Activated gamma-delta T cell treated with anti-CD3 and anti-CD28 coated beads, Interleukin-2, amount 50 U/mL, for 16 hours (primary cell): ENCODE measurements at regions not wholly inside any gene's neighbourhood (a gene's known extent, or its start where the extent isn't known, plus 50 kb on each side); places are given as distances from the start of the nearest gene placed in this dataset.
"Not testable (repeated sequence)": the region's sequence is repeated elsewhere in the genome, so short reads cannot be mapped to it uniquely, and the experiment has no call there.

Source experiments
- DNase-seq: peaks from one replicate; pipeline ENCODE4 v3.0.0-alpha.2; 2020; ENCODE audit warnings: low read depth

DNA sequence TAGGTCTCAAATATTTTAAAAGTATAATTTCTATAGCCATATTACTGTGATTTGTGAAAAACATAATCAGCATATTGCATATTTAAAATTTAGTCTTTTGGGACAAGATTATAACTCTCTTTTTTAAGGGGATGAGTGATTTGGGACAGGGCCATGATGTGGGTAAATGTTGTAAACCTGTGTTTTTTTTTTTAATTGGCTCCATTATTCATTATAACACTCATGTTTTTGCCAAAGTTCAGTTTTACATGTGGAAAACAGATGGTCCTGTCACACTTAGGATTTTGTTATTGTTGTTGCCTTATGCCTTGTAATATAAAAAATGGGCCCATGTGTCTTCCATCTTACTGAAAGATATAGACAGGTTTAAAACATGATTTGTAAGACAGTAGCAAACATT is 1413.5 kb upstream of the RAG2 start:
- no peak for DNase-seq

DNA sequence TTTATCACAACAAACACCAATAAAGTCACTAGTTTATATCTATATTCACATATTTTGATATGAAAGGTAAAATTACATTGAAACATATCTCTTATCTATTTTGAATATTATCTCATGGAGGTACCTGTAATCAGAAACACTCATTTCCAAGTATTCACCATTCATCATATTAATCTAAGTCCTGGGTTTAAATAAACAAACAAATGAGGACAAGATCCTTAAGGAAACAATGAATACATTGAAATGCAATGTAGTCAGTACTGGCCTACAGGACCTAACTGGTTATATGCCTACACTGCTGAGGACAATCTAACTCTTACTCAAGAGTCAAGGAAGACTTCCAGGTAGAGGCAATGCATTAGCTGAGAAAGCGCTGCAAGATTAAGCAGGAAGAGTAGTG is 1411.9 kb upstream of the RAG2 start:
- no peak for DNase-seq

DNA sequence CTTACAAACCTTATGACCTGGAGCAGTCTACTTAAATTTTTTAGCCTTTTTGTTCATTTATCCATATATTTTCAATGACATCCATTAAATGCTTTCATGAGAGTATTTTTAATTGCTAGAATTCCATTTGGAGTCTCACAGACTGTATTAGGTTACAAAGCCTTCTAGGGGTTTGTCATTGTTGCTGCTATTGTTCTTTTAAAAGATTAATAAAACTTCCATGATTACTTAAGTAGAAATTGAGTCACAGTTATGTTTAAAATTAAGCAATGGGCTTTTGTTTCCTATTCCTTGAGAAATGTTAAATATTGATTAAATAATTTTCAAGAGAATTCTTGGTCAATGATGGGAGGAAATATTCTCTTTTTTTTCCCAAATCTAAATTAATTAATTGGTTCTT is 1408.4 kb upstream of the RAG2 start:
- DNase-seq, result no peak

DNA sequence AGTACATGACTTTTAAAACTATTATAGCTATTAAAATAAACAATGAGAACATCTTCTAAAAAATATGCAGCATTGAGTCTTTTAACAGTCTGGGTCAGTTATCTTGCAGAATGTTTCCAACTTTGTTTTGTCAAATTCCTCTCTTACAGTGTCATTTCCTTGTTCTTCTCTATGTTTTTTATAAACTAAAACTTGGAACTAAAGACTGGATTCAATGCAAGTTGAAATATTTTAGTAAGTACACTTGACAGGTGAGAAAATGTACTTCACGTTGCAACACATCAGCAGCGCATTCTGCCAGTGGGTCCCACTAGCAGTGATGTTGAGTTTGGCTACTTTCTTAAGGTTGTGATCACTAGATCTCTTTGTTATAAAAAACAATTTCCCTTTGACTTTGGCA is 1407.6 kb upstream of the RAG2 start:
- no peak for DNase-seq

DNA sequence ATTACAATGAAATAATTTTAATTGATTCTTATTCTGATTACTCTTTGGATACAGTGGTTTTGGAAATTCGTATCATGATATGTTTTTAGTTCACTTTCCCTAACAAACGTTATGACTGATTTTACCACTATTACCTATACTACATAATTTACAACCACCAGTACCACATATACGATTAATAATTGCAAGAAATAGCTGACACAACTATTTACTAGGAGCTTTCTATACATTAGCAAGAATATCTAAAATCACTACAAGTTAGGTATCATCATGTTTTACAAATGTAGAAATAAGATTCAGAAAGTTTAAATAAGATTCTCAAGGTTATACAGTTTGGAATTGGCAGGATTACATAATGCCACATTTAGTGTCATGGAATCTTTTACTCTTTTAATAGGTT is 1401.1 kb upstream of the RAG2 start:
- no peak for DNase-seq

DNA sequence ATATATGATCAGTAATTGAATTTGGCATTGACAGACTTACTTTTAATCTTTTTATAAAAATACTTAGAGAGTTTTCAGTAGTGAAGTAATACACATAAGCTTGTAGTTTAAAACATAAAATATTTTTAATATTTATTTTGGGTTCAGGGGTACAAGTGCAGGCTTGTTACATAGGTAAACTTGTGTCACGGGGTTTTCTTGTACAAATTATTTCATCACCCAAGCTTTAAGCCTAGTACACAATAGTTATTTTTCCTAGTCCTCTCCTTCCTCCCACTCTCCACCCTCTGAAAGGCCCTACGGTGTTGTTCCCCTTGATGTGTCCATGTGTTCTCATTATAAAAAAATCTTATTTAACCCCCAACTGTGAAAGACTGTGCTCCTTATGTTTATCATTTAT is 1397.8 kb upstream of the RAG2 start:
- no peak for DNase-seq

DNA sequence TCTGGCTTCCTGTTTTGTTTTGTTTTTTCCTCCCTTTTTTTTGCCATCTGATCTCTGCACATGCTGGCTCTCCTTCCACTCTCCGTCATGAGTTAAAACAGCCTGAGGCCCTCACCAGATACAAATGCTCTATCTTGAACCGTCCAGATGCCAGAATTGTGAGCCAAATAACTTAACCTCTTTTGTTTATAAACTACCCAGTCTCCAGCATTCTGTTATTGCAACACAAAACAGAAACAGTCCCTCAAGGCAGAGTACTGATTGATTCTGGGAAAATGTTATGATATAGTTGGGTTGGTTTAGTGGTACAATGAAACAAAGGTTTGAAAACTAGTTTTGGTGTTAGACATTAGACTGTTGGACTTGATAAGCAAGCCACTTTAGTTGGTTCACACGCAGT is 1390.0 kb upstream of the RAG2 start:
- no peak for DNase-seq

DNA sequence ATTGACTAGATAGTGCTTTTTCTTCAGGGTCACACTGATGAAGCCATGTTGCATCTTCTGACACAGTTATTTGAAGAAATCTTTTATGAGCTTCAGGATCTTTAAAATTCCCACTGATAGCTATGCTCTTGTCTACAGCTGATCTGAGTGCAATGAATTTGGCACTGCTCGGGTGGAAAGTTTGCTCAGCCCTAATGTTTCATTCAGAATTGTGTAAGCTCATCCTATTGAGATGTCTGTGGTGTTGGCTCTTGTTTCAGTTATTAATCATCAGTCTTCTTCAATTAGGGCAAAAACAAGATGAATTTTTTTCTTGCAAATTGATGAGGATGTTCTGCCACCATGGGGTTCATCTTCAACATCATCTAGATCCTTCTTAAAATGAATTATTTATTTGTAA is 1387.0 kb upstream of the RAG2 start:
- no peak for DNase-seq

DNA sequence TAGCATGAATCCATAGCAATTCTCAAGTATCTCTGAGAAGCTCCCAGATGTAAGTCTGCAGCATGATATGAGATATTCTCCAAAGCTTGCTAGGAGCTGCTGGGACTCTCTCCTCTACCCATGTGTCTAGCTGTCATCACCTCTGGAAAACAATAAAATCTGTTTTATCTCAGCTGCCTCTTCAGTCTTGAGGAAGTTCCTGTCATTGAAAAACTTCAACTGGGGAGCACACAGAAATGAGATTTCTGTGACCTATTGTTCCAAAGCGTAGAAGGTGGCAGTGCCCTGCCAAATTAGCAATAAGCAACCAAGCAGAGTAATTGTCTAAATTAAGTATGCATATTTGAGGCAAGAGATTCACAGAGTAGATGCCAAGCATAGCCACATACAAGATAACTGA is 1380.6 kb upstream of the RAG2 start:
- DNase-seq, result no peak

DNA sequence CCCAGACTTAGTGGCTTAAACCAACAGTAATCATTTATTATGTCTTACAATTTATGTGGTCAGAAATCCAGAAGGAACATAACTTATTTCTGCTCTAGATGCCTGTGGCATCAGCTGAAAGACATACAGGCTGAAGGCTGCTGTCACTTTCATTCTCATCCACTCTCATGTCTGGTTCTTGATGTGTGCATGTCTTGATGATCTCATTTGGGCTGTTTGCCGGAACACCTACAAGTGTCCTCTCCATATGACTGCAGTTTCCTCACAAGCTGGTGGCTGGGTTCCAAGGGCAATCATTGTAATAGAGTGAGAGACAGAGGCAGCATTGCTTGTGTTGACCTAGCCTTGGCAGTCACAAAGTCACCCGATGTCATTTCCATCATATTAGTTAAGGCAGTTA is 1375.9 kb upstream of the RAG2 start:
- no peak for DNase-seq

DNA sequence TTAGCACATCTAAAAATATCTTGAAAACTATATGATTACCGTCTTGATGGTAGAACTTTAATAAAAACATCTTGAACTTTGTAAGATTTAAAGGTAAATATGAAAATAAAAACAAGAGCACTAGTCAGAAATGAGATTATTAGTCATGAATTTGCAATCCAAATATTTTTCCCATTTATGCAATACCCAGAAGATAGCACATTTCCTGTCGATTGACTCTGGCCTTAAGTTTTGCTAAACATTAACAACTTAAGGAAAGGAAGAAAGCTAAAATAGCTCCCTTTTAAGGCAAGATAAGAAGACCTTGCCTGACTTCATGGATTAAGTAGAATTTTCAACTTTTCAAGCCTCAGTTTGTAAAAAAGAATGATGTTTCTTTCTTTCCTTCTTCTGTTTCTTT is 1374.7 kb upstream of the RAG2 start:
- no peak for DNase-seq

DNA sequence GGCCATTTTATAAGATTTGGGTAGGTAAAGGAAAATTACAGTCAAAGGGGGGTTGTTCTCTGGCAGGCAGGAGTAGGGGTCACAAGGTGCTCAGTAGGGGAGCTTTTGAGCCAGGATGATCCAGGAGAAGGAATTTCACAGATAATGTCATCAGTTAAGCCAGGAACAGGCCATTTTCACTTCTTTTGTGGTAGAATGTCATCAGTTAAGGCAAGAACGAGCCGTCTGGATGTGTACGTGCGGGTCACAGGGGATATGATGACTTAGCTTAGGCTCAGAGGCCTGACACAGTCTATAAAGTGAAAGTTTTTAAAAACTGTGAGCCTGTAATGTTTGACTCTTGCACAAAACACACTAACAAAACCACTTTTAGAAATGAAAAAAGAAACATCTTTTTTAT is 1371.3 kb upstream of the RAG2 start:
- not testable (repeated sequence) for DNase-seq

DNA sequence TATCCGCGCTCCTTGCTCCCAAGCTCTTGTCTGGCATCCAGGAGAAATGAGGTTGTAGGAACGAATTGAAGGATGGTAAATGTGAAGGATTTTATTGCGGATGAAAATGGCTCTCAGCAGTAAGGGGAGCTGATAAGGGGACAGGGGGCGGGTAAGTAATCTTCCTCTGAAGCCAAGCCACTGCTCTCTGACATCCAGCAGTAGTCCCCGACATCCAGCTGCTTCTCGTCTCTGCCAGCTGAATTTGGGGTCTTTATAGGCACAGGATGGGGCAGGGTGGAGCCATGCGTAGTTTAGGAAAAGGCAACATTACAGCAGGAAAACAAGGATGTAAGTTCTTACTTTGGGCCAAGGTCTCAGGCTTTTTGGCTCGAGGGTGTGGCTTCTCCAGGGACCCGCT is 1370.1 kb upstream of the RAG2 start:
- DNase-seq, result no peak

DNA sequence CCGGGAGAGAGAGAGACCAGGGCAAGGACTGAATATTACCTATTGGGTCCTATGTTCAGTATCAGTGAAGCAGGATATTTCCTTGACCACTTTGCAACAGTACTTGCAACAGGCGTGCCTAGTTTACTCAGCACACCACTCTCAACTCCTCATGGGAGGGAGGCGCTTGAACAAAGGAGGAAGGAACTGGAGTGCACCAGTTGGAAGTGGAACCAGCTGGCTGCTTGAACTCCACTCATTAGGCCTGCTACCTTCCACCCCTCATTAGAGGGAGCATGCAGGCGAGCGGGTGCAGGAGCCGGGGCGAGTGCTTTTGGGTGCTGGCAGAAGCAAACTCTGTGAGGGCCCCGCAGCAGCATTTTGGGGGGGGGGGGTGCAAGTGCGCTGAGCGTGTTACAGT is 1369.6 kb upstream of the RAG2 start:
- DNase-seq, result no peak

DNA sequence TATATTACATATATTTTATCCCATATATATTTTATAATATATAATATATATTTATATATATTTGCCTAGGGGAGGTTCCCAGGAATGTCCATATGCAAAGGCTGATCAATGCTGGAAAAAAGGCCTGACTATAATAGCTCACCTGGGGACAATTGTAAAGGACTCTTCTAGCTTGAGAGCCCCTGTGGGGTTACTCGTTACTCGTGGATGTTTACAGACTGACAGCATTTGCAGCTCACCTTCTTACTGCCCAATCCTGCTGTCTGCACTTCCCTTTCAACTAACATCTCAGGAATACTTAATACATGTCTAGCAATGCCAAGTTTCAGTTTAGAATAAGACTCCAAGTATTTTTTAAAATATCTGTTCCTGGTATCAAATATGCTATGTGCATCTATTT is 1365.4 kb upstream of the RAG2 start:
- no peak for DNase-seq

DNA sequence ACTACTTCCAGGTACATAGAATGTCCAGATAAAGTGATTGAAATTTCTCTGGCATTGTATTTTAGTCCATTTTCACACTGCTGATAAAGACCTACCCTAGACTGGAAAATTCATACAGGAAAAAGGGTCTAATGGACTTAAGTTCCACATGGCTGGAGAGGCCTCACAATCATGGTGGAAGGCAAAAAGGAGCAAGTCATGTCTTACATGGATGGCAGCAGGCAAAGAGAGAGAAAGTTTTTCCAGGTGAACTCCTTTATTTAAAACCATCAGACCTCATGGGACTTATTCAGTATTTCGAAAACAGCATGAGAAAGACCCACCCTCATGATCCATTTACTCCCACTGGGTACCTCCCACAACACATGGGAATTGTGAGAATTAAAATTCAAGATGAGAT is 1359.7 kb upstream of the RAG2 start:
- no peak for DNase-seq

DNA sequence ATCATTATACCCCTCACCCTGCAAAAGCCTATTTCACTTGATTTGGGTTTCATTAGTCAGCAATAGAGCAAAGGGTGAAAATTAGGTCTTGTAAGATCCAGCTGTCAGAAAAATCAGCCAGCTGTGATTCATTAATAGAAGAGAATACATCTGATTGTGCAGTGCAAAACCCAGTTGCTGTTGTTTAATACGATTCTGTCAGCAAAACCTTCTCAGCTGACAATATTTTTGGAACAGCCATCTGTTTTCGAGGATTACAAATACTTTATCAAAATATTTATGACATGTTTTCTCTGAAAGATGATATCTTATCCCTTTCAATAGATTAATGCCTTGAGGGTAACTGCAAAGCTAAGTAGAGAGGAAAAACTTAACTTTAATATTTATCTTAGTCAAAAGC is 1354.0 kb upstream of the RAG2 start:
- DNase-seq, result no peak

DNA sequence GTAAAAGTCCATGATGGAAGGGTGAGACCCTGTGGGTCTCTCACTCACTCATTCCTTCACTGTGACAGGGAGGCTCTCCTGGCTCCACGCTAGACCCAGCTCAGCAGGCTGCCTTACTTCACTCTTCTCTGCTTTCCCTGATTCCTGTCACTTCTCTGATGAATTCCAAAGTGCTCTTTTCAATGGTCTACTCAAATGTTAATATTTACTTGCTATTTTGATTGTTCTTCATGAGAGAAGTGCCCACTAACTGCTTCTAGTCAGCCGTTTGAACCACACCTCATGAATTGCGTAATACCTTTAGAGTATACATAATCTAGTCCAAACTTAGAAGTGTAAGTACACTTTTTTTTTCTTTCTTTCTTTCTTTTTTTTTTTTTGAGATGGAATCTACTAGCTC is 1350.2 kb upstream of the RAG2 start:
- no peak for DNase-seq

DNA sequence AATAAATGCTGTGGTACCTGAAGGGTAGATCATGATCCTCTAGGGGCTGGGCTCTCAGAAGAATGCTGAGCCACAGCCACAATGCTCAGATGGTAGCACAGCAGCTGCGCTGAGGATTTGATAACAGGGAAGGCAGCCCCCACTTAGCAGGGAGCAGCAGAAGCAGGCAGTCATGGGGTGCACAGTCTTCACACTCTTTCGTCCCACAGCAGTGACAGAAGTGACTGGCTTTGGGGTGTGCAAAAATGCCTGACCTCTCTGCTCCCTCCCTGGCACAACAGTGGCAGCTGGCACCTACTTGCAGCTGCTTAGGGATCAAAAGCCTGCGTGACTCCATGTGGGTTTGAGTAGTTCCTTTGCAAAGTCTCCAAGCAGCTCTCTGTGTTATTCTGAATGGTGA is 1349.8 kb upstream of the RAG2 start:
- DNase-seq, result no peak

DNA sequence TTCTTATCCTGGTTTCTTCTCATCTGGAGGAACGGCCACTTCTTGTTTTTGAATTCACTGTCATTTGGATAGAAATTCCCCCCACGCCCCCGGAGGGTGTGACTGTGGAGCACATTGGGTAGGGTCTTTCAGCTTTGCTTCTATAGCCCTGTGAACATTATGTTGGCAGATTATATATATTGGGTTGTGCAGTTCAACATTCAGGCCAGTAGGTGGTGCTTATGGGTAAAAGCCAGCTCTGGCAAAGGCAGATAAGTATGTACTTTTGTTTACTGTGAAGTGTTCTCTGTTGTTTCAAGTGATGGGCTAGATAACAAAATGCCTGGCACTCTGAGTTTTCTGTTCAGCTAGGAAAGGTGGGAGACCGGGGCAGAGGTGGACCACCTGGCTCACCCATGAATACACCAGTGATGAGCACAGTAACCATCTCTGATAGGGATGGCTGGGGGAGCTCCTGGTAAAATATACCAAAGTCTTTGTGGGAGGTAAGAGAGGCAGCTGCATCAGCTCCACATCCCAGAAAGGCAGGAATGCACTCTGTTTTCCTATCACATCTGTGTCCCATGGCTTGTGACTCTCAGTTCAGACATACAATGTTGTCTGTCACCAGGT is 1348.2 kb upstream of the RAG2 start:
- no peak for DNase-seq

DNA sequence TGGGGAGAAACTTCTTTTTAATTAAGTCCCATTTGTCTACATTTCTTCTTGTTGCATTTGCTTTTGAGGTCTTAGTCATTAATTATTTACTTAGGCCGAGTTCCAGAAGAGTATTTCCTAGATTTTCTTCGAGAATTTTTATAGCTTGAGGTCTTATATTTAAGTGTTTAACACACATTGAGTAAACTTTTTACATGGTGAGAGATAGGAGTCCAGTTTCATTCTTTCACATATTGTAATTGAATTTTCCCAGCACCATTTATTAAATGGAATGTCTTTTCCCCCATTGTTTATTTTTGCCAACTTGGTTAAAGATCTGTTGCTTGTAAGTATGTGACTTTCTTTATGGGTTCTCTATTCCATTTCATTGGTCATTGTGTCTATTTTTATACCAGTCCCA is 1344.0 kb upstream of the RAG2 start:
- DNase-seq, result no peak

DNA sequence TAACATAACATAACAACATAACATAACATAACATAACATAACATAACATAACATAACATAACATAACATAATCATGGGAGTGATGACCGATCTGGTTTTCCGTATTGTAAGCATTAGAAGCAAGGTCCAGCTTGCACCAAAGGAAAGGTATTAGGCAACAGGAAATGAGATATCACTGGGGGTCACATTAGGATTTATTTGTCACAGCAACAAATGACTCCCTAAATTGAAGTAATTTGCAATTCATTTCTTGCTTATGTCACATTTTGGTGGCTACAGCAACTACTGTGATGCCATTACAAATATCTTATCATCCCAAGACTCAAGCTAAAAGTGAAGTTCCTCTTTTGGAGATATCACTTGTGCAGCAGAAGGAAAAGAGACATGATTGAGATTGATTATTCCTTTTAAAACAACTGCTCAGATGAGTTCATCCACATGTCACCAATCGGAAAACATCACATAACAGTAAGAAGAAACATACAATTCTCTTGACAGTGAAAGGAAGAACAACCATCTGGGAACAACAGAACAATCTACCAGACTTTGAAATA is 1331.1 kb upstream of the RAG2 start:
- no peak for DNase-seq

DNA sequence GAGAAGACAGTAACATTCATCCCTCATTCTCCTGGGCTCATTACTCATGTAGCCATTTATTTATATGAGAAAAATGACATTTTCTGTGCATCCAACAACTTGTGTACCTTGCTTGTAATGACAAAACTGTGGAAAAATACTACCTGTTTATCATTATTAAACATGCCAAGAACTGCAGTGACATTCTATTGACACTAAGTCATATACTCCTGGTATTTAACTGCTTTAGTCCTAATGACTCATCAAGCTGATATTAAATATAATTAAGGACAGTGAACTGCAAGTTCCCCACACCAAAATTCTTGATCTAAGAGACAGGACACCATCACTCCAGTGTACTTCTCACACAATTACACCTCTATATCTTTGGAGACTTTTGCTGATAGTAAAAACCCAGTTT is 1328.7 kb upstream of the RAG2 start:
- no peak for DNase-seq

DNA sequence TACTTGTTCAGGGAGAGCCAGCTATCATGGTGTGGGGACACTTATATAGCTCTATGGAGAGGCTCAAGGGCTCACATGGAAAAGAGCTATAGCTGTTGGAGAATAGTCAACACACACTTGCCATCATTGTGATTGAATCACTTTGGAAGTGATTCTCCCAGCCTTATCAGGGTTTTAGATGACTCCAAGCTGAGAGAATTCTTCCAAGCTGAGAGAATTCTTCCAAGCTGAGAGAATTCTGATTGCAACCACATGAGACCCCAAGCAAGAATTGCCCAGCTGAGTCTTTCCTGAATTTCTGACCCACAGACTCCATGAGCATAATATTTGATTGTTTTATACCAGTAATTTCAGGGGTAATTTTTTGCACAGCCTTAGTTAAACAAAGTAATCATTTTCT is 1318.3 kb upstream of the RAG2 start:
- DNase-seq, result no peak

DNA sequence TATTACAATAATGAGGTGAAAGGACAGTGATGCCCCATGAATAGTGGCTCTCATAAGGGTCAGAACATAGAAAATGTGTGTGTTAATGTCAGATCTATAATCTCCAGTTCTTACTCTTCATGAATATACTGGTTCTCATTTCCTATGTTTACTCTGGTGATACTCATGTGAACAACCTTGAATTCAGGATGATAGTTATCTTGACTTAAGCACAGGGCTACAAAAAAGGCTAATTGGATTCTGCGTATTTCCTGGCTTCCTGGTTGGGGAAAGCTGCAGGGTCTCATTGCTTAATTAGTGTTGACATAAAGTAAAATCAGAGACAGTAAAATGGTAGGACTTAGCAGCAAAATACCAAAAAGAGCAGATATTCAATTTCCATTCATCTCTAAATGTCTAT is 1316.8 kb upstream of the RAG2 start:
- DNase-seq, result no peak
